GM12878 (cell line): ENCODE measurements at regions not wholly inside any gene's neighbourhood (a gene's known extent, or its start where the extent isn't known, plus 50 kb on each side); places are given as distances from the start of the nearest gene placed in this dataset.

Source experiments
- ATAC-seq: fragments of 200-7000 bp; cut with Tn5 transposase; 3 replicates; pipeline ENCODE4 v1.9.1; 2020; ENCODE audit warnings: mild to moderate bottlenecking, moderate library complexity
- BruUV-seq: library from RNA; stranded (reverse); fragments of 400-500 nt; replicated peaks from 2 replicates; lab custom pipeline; 2021; lab: Mats Ljungman, UMichigan
- CTCF ChIA-PET: fragments of 300-600 bp; sonication (Branson Sonifier 250); formaldehyde crosslinking; extraction: SDS; loops from one replicate; lab custom pipeline; 2021; ENCODE audit warnings: inconsistent platforms; lab: Yijun Ruan, JAX
- POLR2A ChIA-PET: fragments of 350-600 bp; formaldehyde crosslinking; extraction: SDS; loops from one replicate; lab custom pipeline; 2021; ENCODE audit warnings: inconsistent platforms; lab: Charles Lee
- RAD21 ChIA-PET: fragments of 300-600 bp; sonication (Branson Sonifier 250); formaldehyde crosslinking; loops from one replicate; lab custom pipeline; 2023; ENCODE audit warnings: antibody characterized with exemption; ENCODE audit not compliant: unreplicated experiment; lab: Charles Lee
- SMC1A ChIA-PET: fragments of 300-600 bp; sonication (Branson Sonifier 250); formaldehyde crosslinking; loops from one replicate; lab custom pipeline; 2023; ENCODE audit not compliant: unreplicated experiment, uncharacterized antibody; lab: Charles Lee
- DNase-seq: peaks from one replicate; pipeline ENCODE4 v3.0.0-alpha.2; 2011; ENCODE audit warnings: low read depth, low spot score
- FAIRE-seq: peaks from 3 replicates; lab custom pipeline; 2011; peaks lifted over from hg19 to GRCh38; lab: Jason Lieb, UNC
- H2AFZ ChIP-seq: 2 replicates; pipeline ENCODE4 v1.6.0; 2011; ENCODE audit warnings: low read depth, low read length, control low read depth; ENCODE audit not compliant: control insufficient read depth
- H3K27ac ChIP-seq: 2 replicates; pipeline ENCODE4 v1.5.1; 2011; ENCODE audit warnings: control low read depth; ENCODE audit not compliant: control insufficient read depth, insufficient read depth
- H3K27me3 ChIP-seq, 2 experiments: replicated peaks in 1 of 2; 2 replicates each; pipeline versions ENCODE4 v1.6.0 to v1.6.1; 2011; ENCODE audit warnings: low read length in 1 of 2; ENCODE audit not compliant: control insufficient read depth in 2 of 2, insufficient read depth in 2 of 2
- H3K36me3 ChIP-seq, 2 experiments: 2 replicates each; pipeline ENCODE4 v1.5.1; 2011; ENCODE audit warnings: low read length in 1 of 2; ENCODE audit not compliant: control insufficient read depth in 2 of 2, insufficient read depth in 2 of 2
- H3K4me1 ChIP-seq: 2 replicates; pipeline ENCODE4 v1.6.1; 2011; ENCODE audit warnings: mild to moderate bottlenecking, low read length, moderate library complexity, mixed read lengths; ENCODE audit not compliant: control insufficient read depth, insufficient read depth
- H3K4me2 ChIP-seq: 2 replicates; pipeline ENCODE4 v1.6.0; 2011; ENCODE audit warnings: control low read depth; ENCODE audit not compliant: control insufficient read depth, insufficient read depth
- H3K4me3 ChIP-seq: fragments of 200-600 bp; sonication (generic); 2 replicates; pipeline ENCODE4 v1.5.1; 2016
- H3K79me2 ChIP-seq: 2 replicates; pipeline ENCODE4 v1.6.0; 2011; ENCODE audit warnings: low read length; ENCODE audit not compliant: control insufficient read depth, insufficient read depth
- H3K9ac ChIP-seq: 2 replicates; pipeline ENCODE4 v1.8.0; 2011; ENCODE audit warnings: low read length, control low read depth, mixed read lengths; ENCODE audit not compliant: control insufficient read depth, insufficient read depth
- H3K9me3 ChIP-seq: replicated peaks from 3 replicates; pipeline ENCODE4 v1.5.1; 2011; ENCODE audit warnings: mild to moderate bottlenecking, low read length; ENCODE audit not compliant: control insufficient read depth, insufficient read depth
- H4K20me1 ChIP-seq: 2 replicates; pipeline ENCODE4 v1.6.0; 2011; ENCODE audit not compliant: control insufficient read depth, insufficient read depth
- BACH1 ChIP-seq: fragments of 450-650 bp; IDR thresholded peaks from 2 replicates; pipeline ENCODE4 v1.6.1; 2017; ENCODE audit warnings: mild to moderate bottlenecking, borderline replicate concordance
- BRCA1 ChIP-seq: IDR thresholded peaks from 2 replicates; pipeline ENCODE4 v1.6.1; 2011; ENCODE audit warnings: low read depth, low read length, improper control_type of control experiment
- E2F8 ChIP-seq: fragments of 450-650 bp; IDR thresholded peaks from 2 replicates; pipeline ENCODE4 v1.6.1; 2018; ENCODE audit warnings: mild to moderate bottlenecking, low read depth, moderate library complexity; ENCODE audit not compliant: partially characterized antibody
- FOXM1 ChIP-seq: IDR thresholded peaks from 2 replicates; pipeline ENCODE4 v1.6.1; 2012; ENCODE audit warnings: low read depth, mild to moderate bottlenecking, inconsistent platforms, low read length, moderate library complexity
- JUNB ChIP-seq: IDR thresholded peaks from 2 replicates; pipeline ENCODE4 v1.6.1; 2016; ENCODE audit warnings: antibody characterized with exemption, mild to moderate bottlenecking
- NBN ChIP-seq: fragments of 450-650 bp; IDR thresholded peaks from 2 replicates; pipeline ENCODE4 v1.6.1; 2016
- NRF1 ChIP-seq: conservative IDR thresholded peaks from 2 replicates; pipeline ENCODE4 v1.6.1; 2011; ENCODE audit warnings: mild to moderate bottlenecking, low read depth, low read length, improper control_type of control experiment
- POLR2AphosphoS2 ChIP-seq: IDR thresholded peaks from 2 replicates; pipeline ENCODE4 v1.6.1; 2011; ENCODE audit warnings: low read depth, mild to moderate bottlenecking, low read length, improper control_type of control experiment, moderate library complexity
- RB1 ChIP-seq: fragments of 450-650 bp; formaldehyde crosslinking; IDR thresholded peaks from 2 replicates; pipeline ENCODE4 v1.6.1; 2017; ENCODE audit warnings: mild to moderate bottlenecking, borderline replicate concordance
- SREBF1 ChIP-seq: IDR thresholded peaks from 2 replicates; pipeline ENCODE4 v1.6.1; 2012; ENCODE audit warnings: mild to moderate bottlenecking, low read length
- ZNF622 ChIP-seq: fragments of 450-650 bp; IDR thresholded peaks from 2 replicates; pipeline ENCODE4 v1.6.1; 2017; ENCODE audit warnings: mild to moderate bottlenecking, inconsistent platforms
- WGBS: methylation state at CpG from one replicate; pipeline ENCODE4 v1.1.6; 2016; ENCODE audit warnings: low lambda C conversion rate; ENCODE audit not compliant: insufficient replicate concordance, insufficient coverage; ENCODE audit errors: missing lambda C conversion rate; 5-methylcytosine and 5-hydroxymethylcytosine counted together
- in situ Hi-C: fragments of 300-500 bp; cut with MboI; formaldehyde crosslinking; loops from 9 replicates; pipeline ENCODE4 v1.14.3; 2018; ENCODE audit warnings: mixed read lengths
- intact Hi-C: fragments of 100-400 bp; cut with micrococcal nuclease; formaldehyde crosslinking; loops from one replicate; pipeline ENCODE4 v1.14.2; 2022; ENCODE audit not compliant: unreplicated experiment
- TF ChIP-seq, protein P1 (sequence below): fragments of 450-650 bp; IDR thresholded peaks from 2 replicates; pipeline ENCODE4 v1.6.1; 2018; ENCODE audit warnings: borderline replicate concordance, mild to moderate bottlenecking; ENCODE audit not compliant: partially characterized antibody
- TF ChIP-seq, protein P2 (sequence below): fragments of 450-650 bp; IDR thresholded peaks from 2 replicates; pipeline ENCODE4 v1.6.1; 2017; ENCODE audit warnings: mild to moderate bottlenecking
- TF ChIP-seq, protein P3 (sequence below): IDR thresholded peaks from 2 replicates; pipeline ENCODE4 v1.6.1; 2011; ENCODE audit warnings: low read depth, mild to moderate bottlenecking, low read length, moderate library complexity, borderline replicate concordance; ENCODE audit errors: extremely low read depth

- ChIA-PET CTCF (no interaction called here), POLR2A (no interaction called here), SMC1A (no interaction called here), RAD21 (no interaction called here)
- no peaks in the 10 kb centered on the region for H3K4me1 ChIP-seq
- no TSS peak for BruUV-seq
- in situ Hi-C loops, result loop anchor here (10.0 kb wide), 1 partner anchor 603 kb away; no protein-coding TSS in a partner anchor
- H3K27me3 ChIP-seq, result no peaks in the 10 kb centered on the region
- H3K9ac ChIP-seq, result no peak overlapping the region
- intact Hi-C loops, result no loop called here
- no peak overlapping the region for H3K27ac ChIP-seq
- 15% methylated on average over 3 of the region's 3 CpGs for WGBS
- H3K36me3 ChIP-seq, result no peaks in the 10 kb centered on the region
- TF ChIP-seq ZNF622 (no peak), RB1 (no peak), POLR2AphosphoS2 (no peak), SREBF1 (no peak), FOXM1 (no peak), BRCA1 (no peak), NRF1 (no peak), E2F8 (no peak), NBN (no peak), BACH1 (no peak), JUNB (no peak)
- TF ChIP-seq, protein P1, sequence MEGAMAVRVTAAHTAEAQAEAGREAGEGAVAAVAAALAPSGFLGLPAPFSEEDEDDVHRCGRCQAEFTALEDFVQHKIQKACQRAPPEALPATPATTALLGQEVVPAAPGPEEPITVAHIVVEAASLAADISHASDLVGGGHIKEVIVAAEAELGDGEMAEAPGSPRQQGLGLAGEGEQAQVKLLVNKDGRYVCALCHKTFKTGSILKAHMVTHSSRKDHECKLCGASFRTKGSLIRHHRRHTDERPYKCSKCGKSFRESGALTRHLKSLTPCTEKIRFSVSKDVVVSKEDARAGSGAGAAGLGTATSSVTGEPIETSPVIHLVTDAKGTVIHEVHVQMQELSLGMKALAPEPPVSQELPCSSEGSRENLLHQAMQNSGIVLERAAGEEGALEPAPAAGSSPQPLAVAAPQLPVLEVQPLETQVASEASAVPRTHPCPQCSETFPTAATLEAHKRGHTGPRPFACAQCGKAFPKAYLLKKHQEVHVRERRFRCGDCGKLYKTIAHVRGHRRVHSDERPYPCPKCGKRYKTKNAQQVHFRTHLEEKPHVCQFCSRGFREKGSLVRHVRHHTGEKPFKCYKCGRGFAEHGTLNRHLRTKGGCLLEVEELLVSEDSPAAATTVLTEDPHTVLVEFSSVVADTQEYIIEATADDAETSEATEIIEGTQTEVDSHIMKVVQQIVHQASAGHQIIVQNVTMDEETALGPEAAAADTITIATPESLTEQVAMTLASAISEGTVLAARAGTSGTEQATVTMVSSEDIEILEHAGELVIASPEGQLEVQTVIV, result no peak
- TF ChIP-seq, protein P2, sequence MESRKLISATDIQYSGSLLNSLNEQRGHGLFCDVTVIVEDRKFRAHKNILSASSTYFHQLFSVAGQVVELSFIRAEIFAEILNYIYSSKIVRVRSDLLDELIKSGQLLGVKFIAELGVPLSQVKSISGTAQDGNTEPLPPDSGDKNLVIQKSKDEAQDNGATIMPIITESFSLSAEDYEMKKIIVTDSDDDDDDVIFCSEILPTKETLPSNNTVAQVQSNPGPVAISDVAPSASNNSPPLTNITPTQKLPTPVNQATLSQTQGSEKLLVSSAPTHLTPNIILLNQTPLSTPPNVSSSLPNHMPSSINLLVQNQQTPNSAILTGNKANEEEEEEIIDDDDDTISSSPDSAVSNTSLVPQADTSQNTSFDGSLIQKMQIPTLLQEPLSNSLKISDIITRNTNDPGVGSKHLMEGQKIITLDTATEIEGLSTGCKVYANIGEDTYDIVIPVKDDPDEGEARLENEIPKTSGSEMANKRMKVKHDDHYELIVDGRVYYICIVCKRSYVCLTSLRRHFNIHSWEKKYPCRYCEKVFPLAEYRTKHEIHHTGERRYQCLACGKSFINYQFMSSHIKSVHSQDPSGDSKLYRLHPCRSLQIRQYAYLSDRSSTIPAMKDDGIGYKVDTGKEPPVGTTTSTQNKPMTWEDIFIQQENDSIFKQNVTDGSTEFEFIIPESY, result no peak
- TF ChIP-seq, protein P3, sequence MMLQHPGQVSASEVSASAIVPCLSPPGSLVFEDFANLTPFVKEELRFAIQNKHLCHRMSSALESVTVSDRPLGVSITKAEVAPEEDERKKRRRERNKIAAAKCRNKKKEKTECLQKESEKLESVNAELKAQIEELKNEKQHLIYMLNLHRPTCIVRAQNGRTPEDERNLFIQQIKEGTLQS, result no peak
- no peak overlapping the region for H3K4me2 ChIP-seq
- no peak overlapping the region for H2AFZ ChIP-seq
- no peak for DNase-seq
- no peak overlapping the region for H3K4me3 ChIP-seq
- FAIRE-seq, result no peak
- no peaks in the 10 kb centered on the region for H4K20me1 ChIP-seq
- no peak for ATAC-seq
- no peaks in the 10 kb centered on the region; the same call in 2 of the 3 replicates for H3K9me3 ChIP-seq
- no peaks in the 10 kb centered on the region for H3K79me2 ChIP-seq
These were observed 400.2 kb downstream of the MN1 start for GRCh38 chr22:27401321-27401720.
